ENCODE measurements at regions not wholly inside any gene's neighbourhood (a gene's known extent, or its start where the extent isn't known, plus 50 kb on each side); places are given as distances from the start of the nearest gene placed in this dataset.

GRCh38 chr4:8688041-8688907 lies 95.7 kb downstream of the CPZ start:
- H3K9ac ChIP-seq (replicated peaks in 1 of 4; ENCODE audit: extremely low read depth in 1 of 4, low read depth in 3 of 4, low read length in 3 of 4) = no peak overlapping the region
- POLR2A ChIA-PET (ENCODE audit: partially characterized antibody) = interaction anchor here (0.6 to 0.7 kb wide), 2 partner anchors 368 to 1319 kb away, joined by 3 read pairs; no protein-coding TSS in a partner anchor
- no peaks in the 10 kb centered on the region for H3K9me3 ChIP-seq (ENCODE audit: insufficient read depth in 2 of 2, low read depth in 1 of 2, low read length in 1 of 2)
- no peak overlapping the region for H3K4me3 ChIP-seq (ENCODE audit: extremely low read depth in 1 of 4, insufficient read depth in 2 of 4, low read depth in 3 of 4, low read length in 4 of 4)
- H2AK5ac ChIP-seq (ENCODE audit: low read depth, low read length) = no peak overlapping the region
- H3K4me2 ChIP-seq (ENCODE audit: insufficient read depth in 1 of 2, low read depth in 2 of 2, low read length in 2 of 2) = peak overlapping the region in 1 of 2 experiments; percentile 51; a peak in 1 of 4 replicates
- H2BK12ac ChIP-seq (ENCODE audit: low read depth, low read length) = no peak overlapping the region
- no peak overlapping the region for H3K4ac ChIP-seq (replicated peaks; ENCODE audit: insufficient read length, low read depth, low read length)
- no peak overlapping the region for H2BK15ac ChIP-seq (ENCODE audit: low read length)
- H4K91ac ChIP-seq (replicated peaks; ENCODE audit: insufficient read length, low read length) = no peak overlapping the region
- no peak overlapping the region for H4K5ac ChIP-seq (ENCODE audit: insufficient read length, low read depth, low read length)
- H2BK20ac ChIP-seq (ENCODE audit: low read length) = no peak overlapping the region
- no peak overlapping the region for H3K14ac ChIP-seq (ENCODE audit: insufficient read length)
- H3K79me2 ChIP-seq (ENCODE audit: control insufficient read depth in 1 of 2, insufficient read depth in 2 of 2, low read length in 2 of 2) = no peaks in the 10 kb centered on the region
- 0 out of 2 replicates have a peak overlapping the region, but pooled peaks have one; percentile 65 for H2AFZ ChIP-seq (ENCODE audit: low read length)
- CTCF ChIA-PET (ENCODE audit: partially characterized antibody) = interaction anchor here (0.7 to 2.6 kb wide), 45 partner anchors 8 to 251 kb away, joined by 3 to 25 read pairs (median 4); no protein-coding TSS in a partner anchor
- peaks cover 14% of the 10 kb centered on the region; the same call in 1 of the 2 replicates for H3K23me2 ChIP-seq (ENCODE audit: low read depth, low read length)
- no peak overlapping the region for H3K27ac ChIP-seq (ENCODE audit: low read depth, low read length)
- H3K79me1 ChIP-seq (ENCODE audit: low read depth, low read length) = no peaks in the 10 kb centered on the region
- peaks cover 0 to 27% (median 10%) of the 10 kb centered on the region in 4 experiments; a peak in 5 of 7 replicates for H3K27me3 ChIP-seq (replicated peaks in 1 of 4; ENCODE audit: control insufficient read depth in 3 of 4, extremely low read depth in 1 of 4, insufficient read depth in 3 of 4, low read length in 3 of 4)
- H4K20me1 ChIP-seq (replicated peaks in 1 of 2; ENCODE audit: control insufficient read depth in 1 of 2, insufficient read depth in 2 of 2, low read length in 2 of 2) = peaks cover 0 to 10% of the 10 kb centered on the region in 2 experiments
- no peak overlapping the region for H2BK5ac ChIP-seq (ENCODE audit: low read depth, low read length)
- H3K23ac ChIP-seq (ENCODE audit: insufficient read length) = no peak overlapping the region
- H3K18ac ChIP-seq (ENCODE audit: extremely low read depth, low read length) = no peak overlapping the region; the same call in 1 of the 2 replicates
- no peak overlapping the region for H2BK120ac ChIP-seq (replicated peaks; ENCODE audit: low read depth, low read length)
- no peak overlapping the region for H4K8ac ChIP-seq (ENCODE audit: extremely low read depth, insufficient read depth, low read length)
- 34% methylated on average over 41 of the region's 41 CpGs; no CpG with 5 or more reads in 1 of the 2 experiments for WGBS, 2 experiments (ENCODE audit: extremely low coverage in 1 of 2, insufficient coverage in 1 of 2, insufficient read length in 1 of 2, insufficient replicate concordance in 2 of 2, low coverage in 1 of 2, low lambda C conversion rate in 2 of 2, missing lambda C conversion rate in 1 of 2)
- FAIRE-seq = no peak
- no peaks in the 10 kb centered on the region for H3K36me3 ChIP-seq (ENCODE audit: control insufficient read depth in 2 of 4, insufficient read depth in 4 of 4, low read length in 3 of 4)
- H3K4me1 ChIP-seq (replicated peaks in 1 of 4; ENCODE audit: control insufficient read depth in 3 of 4, insufficient read depth in 4 of 4, low read length in 3 of 4) = peaks cover 0 to 3% (median under 1%) of the 10 kb centered on the region in 4 experiments; a peak in 2 of 7 replicates
- peak; percentile 25 to 95 for DNase-seq (ENCODE audit: low read depth in 1 of 2, low spot score in 2 of 2)
- no peak overlapping the region for H3K56ac ChIP-seq (replicated peaks; ENCODE audit: insufficient read length, low read depth, low read length)
- no peak for TF ChIP-seq RXRA (IDR thresholded peaks at IDR 0.05; ENCODE audit: insufficient read depth, low read depth, low read length)
- peak; percentile 30; the same call in 1 of the 2 replicates for TF ChIP-seq MAX (IDR thresholded peaks at IDR 0.05)
- TF ChIP-seq BCL11A (IDR thresholded peaks at IDR 0.05; ENCODE audit: low read depth in 2 of 2, low read length in 2 of 2) = no peak
- TF ChIP-seq TAF7 (optimal IDR thresholded peaks at IDR 0.05; ENCODE audit: borderline replicate concordance, low read depth, low read length) = no peak
- 0 out of 4 replicates have a peak, but pooled peaks of 1 of the 2 experiments have one; percentile 32 for TF ChIP-seq SIN3A (conservative IDR thresholded peaks at IDR 0.05 in 1 of 2, IDR thresholded peaks at IDR 0.05 in 1 of 2; ENCODE audit: low read depth in 1 of 2, low read length in 2 of 2)
- TF ChIP-seq E2F6 (IDR thresholded peaks at IDR 0.05) = no peak
- TF ChIP-seq RAD21 (IDR thresholded peaks at IDR 0.05 in 1 of 2, conservative IDR thresholded peaks at IDR 0.05 in 1 of 2; ENCODE audit: low read depth in 2 of 2, low read length in 2 of 2) = peak; percentile 85 to 92
- no peak for TF ChIP-seq ZNF274 (IDR thresholded peaks at IDR 0.05; ENCODE audit: borderline replicate concordance, extremely low read depth, low read length)

Data from H1 (cell line).